NCI-H82 (cell line): ENCODE measurements at regions not wholly inside any gene's neighbourhood (a gene's known extent, or its start where the extent isn't known, plus 50 kb on each side); places are given as distances from the start of the nearest gene placed in this dataset.
"Not testable (repeated sequence)": the region's sequence is repeated elsewhere in the genome, so short reads cannot be mapped to it uniquely, and the experiment has no call there.

ENCODE experiments used
- DNase-seq: peaks from one replicate; lab custom pipeline; 2025; lab: John Stamatoyannopoulos, UW

DNA sequence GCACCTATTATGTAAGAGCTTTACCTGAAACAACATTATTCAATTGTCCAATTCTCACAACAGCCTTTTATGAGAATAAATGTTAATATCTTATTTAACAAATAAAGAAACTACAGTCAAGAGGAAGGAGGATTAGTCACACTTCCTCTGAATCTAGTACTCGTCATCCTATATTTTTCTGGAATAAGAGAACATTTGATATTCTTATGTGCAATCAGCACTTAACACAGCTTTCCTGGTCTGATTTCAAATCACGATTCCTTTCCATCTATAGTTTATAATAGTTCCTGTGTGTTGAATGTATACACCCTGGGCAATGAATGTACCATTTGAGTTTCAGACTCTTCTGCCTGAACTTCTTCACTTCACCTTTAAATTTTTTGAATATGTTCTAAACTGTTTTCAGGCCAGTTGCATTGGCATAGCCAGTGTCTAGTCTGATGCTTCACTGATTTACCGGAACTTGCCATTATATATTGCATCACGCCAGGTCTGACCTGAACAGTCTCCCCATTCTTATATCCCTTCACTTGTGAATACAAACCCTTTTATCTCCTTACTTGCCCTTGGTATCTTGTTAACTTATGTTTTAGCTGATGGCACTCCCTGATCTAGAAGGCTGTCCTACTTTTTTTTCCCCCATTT is 698.3 kb downstream of the MAT2B start:
- no peak for DNase-seq

- DNase-seq = no peak
Observed at GRCh38 chr5:164204338-164204946, 699.0 kb downstream of the MAT2B start.

DNA sequence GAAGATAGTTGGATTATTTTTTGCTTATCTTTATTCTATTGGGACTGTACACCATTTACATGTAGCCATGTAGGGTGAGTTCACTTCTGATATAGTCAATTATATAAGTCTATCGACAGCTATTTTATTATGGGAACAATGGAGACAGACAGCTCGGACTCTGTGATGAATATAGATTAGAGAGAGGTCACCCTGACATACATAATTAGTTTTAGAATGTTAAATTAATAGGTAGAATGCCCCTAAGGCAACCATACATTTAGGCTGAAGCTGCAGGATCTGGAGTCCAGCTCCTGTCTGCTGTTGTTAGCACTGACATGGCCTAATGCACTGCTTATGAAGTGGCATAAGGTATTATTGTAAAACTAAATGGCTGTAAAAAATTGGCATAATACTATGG is 700.8 kb downstream of the MAT2B start:
- DNase-seq = no peak

GRCh38 chr5:164207646-164208045 is 702.2 kb downstream of the MAT2B start:
- no peak for DNase-seq

GRCh38 chr5:164210491-164210890 is 705.1 kb downstream of the MAT2B start:
- DNase-seq = no peak

- DNase-seq = no peak
Observed at GRCh38 chr5:164214698-164215097, 709.3 kb downstream of the MAT2B start.

DNA sequence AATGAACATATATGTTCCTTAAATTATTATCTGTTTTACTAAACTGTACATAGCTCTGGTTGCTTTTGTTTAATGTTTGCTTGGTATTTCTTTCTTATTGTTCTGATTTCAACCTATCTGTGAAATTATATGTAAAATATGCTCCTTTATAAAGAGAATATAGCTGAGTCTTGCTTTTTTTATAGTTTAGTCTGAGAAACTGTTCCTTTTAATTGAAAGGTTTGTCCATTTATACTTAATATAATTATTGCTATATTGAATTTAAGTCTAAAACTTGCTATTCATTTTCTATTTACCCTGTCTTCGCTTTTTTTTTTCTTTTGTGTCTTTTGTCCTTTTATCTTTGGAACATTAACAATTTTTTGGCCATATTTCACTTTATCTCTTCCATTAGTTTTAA is 712.0 kb downstream of the MAT2B start:
- DNase-seq = no peak

DNA sequence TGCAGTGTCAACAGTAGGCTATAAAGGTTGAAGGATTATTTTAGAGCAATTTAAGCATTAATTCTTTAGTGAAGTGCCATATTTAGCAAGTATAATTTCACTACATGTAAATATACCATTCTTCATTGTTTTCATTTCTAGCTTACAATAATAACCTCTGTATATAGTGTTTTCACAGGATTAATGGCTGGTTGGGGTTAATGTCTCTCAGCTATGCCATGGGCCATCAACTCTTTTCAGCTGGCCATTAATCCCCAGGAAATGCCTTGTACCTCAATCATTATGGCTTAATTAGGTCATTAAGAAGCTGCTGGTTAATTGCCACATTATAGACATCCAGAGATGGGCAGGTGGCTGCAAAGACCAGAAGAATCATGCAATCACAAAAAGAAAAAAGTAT is 715.1 kb downstream of the MAT2B start:
- DNase-seq = peak; percentile 3

DNA sequence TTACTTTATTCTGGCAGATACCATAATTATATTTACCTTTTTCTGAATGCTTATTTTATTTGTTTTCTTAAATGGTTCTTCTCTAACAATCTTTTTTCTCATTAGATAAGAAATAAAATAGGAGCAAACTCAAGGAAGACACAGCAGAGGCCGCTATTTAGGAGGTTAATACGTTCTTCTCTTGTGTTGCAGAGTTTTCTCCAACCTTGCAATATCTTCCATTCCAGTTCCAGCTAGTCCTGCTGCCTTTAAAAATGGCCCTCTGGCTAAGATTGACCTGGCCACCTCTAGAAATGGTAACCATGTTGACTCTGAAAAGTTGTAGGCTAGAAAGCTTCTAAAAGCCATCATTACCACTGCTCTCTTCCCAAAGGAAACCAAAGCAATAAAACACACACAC is 718.8 kb downstream of the MAT2B start:
- no peak for DNase-seq

GRCh38 chr5:164224772-164225171 is 719.4 kb downstream of the MAT2B start:
- DNase-seq = no peak

GRCh38 chr5:164230341-164230740 is 724.9 kb downstream of the MAT2B start:
- no peak for DNase-seq

DNA sequence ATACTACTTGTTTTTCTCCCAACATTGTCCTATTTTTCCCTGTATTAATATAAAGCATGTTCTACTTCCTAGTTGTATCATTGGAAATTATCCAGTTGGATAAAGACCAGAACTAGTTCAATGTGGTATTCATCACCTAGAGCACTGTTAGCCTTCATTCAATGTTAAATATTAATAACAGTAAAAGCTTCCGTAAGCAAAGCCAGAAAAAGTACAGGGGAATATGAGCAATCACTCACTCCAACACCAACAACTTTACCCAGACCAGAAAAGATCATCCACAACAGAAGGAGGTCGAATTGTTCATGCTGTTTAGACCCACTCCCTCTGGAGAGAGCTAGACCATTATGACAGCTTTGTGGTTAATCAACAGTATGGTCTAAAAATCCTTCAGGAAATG is 728.4 kb downstream of the MAT2B start:
- no peak for DNase-seq

DNA sequence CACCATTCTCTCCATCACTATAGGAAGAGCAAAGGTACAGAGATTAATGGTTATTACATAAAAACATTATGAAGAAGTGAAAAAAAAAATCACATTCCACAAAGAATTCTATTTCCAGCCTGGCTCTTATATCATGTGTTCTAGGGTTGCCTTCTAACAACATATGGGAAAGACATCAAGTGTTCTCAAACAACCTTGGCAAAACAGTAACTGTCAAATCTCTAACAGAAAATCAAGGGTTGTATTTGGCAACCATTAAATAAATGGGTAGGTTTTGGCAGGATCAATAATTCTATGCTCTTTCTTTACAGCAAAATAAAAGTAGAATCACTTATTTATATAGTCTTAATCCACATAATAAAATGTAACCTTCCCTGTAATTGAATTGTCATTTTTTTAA is 728.9 kb downstream of the MAT2B start:
- DNase-seq = no peak

DNA sequence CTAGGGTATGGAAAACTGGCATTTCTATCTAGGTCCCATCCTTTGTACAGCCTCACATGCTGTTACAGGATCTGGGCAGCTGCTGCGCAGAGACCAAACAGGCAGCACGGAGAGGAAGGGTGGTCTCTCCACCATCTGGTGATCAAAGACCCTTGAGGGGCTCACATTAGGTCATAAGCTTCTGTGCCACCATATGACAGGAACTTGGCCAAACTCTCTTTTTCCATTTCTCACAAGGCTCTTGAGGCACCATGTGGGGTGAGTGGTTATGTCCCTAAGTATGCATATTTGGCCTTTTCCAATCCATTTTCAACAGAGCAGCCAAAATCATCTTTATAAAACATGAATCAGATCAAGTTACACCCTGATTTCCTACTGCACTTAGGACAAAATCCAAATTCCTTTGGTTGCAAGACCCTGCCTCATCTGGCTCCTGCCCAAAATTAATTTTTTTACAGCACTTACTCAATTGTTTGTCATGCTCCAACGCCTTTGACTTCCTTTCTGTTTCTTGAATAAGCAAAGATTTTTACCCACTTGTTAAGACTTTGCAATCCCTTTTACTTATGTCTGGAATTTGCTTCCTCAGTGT is 730.0 kb downstream of the MAT2B start:
- no peak for DNase-seq

DNA sequence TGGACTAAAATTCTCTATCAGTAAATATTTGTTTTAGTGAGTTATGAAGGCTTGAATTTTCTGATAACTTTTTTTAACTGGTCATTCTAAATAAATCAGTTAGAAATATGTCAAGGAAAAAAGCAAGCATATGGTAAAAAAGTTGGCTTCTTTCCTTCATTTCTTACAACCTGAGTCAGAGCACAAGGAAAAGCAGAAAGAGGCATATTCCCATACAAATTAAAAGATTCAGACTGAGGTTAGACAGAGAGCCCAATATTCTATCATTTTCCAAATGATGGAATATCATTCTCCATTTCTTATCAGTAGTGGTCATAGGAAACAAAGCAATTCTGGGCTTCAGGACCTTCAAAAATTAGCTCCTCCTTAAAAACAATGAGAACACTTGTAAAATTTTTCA is 732.1 kb downstream of the MAT2B start:
- DNase-seq = no peak

- not testable (repeated sequence) for DNase-seq
Observed at GRCh38 chr5:164251781-164252180, 746.4 kb downstream of the MAT2B start.

GRCh38 chr5:164253764-164254163 is 748.3 kb downstream of the MAT2B start:
- no peak for DNase-seq

DNA sequence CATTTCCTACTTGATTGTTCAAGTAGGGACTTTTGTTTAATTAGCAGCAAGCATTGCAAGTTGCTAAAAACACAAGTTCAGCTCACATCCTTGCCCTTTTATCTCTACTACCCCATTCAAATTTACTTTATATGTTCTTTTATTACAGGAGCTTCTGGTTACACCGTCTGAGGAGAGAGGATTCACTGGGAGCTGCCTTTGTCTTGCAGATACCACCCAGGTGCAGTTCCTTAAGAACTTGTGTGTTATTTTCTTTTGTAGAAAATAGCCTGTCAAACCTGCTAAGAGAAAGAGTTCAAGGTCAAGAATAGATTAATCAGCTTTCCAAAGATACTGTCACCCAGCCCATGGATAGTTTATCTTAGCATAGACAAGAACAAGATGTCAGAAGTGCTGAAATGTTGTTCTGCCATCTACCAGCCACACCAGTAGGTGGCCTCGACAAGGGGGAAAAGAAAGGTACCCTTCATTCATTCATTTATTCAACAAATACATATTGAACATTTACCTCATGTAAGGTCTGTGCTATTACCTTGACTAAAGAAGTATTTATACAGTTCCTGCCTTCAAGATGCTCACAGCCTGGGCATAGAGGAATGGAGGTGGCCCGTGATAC is 750.3 kb downstream of the MAT2B start:
- DNase-seq = peak; percentile 0

DNA sequence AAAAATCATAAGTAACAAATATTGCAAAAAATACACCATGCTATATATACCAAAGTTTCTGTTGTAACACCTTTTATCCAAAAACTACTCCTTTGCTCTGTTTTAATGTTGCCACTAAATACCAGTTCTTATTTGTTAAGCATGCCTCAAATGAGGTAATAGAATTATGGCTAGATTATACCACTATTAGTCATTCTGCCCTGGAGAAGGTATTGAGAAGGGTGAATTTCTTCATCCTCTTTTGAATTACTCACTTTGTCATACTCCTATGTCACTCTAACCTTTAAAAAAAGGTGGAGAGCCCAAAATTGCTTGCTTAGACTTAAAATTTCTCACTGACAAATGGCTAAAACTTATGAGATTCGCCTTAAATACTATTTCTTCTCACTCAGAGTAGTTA is 750.9 kb downstream of the MAT2B start:
- no peak for DNase-seq

DNA sequence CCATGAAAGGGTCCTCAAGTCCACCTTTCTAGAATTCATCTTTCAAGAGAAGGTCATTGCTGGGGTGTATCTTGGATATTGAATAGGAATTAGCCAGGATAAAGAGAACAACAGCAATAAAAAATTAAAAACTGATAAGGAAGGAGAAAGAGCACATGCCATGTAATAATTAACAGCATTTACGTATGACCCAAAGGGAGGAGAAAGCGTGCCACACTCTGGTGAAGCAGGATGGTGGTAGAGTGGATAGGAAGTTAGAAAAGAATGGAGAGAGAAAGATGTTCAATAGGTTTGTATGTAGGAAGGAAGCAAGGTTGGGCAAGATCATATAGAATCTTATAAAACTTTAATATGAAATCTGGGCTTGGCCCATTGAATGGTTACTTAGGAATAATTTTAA is 751.5 kb downstream of the MAT2B start:
- DNase-seq = no peak

DNA sequence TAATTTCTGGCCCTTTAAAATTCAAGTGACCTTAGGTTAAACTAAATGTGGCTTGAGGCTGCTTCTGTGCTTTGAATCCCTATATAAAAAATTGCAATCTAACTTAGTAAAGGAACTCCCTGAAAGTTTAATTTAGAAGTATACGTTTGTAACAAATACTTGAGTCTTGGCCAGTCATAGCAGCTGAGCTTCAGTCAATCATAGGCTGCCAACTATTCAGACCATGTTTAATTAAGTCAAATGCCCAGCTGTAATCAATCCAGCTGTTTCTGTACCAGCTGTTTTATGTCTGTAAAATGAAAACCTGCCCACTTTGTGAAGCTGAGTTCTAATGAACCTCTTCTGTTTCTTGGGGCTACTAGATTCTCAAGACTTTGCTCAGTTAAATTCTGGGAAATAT is 760.1 kb downstream of the MAT2B start:
- DNase-seq = no peak

GRCh38 chr5:164266571-164266970 is 761.2 kb downstream of the MAT2B start:
- no peak for DNase-seq

DNA sequence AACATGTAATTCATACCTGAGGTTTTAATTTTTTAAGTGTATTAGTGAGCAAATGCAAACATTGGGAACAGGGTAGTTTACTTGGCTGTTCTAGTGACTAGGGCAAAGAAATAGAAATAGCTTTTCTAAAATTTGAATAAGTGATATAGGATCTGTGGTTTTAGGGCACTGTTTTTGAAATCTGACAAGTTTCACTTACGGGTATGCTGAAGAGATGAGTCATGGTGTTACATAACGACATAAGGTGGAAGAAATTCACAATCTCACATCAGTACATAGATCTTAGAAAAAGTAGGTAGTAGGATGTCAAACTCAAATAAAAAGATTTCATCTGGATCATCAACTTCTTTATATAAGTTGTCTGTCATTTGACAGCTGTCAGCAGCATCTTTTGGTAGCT is 772.3 kb downstream of the MAT2B start:
- no peak for DNase-seq
